ENCODE measurements at regions not wholly inside any gene's neighbourhood (a gene's known extent, or its start where the extent isn't known, plus 50 kb on each side); places are given as distances from the start of the nearest gene placed in this dataset.

GRCh38 chr17:51402899-51403298 lies 142.6 kb downstream of the UTP18 start (continued):
- TF ChIP-seq POLR3A (IDR thresholded peaks at IDR 0.05; ENCODE audit: borderline replicate concordance, extremely low read depth, insufficient read depth, insufficient read length) (no peak), TCF7L2 (IDR thresholded peaks at IDR 0.05; ENCODE audit: low read depth, low read length) (no peak), NFE2 (IDR thresholded peaks at IDR 0.05; ENCODE audit: low read depth) (no peak), NFRKB (IDR thresholded peaks at IDR 0.05; ENCODE audit: low read depth) (no peak), ETV5 (CRISPR knock-in tag; IDR thresholded peaks at IDR 0.05; ENCODE audit: low read depth) (no peak)

- FAIRE-seq: no peak
- no peak for TF ChIP-seq ZNF511 (CRISPR knock-in tag; IDR thresholded peaks at IDR 0.05)
- no peak for TF ChIP-seq NCOA6 (IDR thresholded peaks at IDR 0.05)
- no peak for TF ChIP-seq TCF7L2 (IDR thresholded peaks at IDR 0.05; ENCODE audit: low read depth, low read length)
- TF ChIP-seq MAX (CRISPR knock-in tag; IDR thresholded peaks at IDR 0.05): no peak
- no peak for TF ChIP-seq CCAR2 (IDR thresholded peaks at IDR 0.05; ENCODE audit: low read depth, low read length)
- TF ChIP-seq FOXK1 (CRISPR knock-in tag; IDR thresholded peaks at IDR 0.05; ENCODE audit: borderline replicate concordance): no peak
- TF ChIP-seq CUX1 (CRISPR knock-in tag; IDR thresholded peaks at IDR 0.05): no peak
- TF ChIP-seq SMC3 (conservative IDR thresholded peaks at IDR 0.05; ENCODE audit: insufficient read depth, low read depth, low read length): no peak
- no peak for TF ChIP-seq TOE1 (IDR thresholded peaks at IDR 0.05; ENCODE audit: borderline replicate concordance)
- TF ChIP-seq TOE1 (CRISPR knock-in tag; IDR thresholded peaks at IDR 0.05; ENCODE audit: borderline replicate concordance, low read depth): no peak
- no peak for TF ChIP-seq ZFP36 (IDR thresholded peaks at IDR 0.05; ENCODE audit: low read depth, low read length, partially characterized antibody)
- no peak for TF ChIP-seq LCOR (CRISPR knock-in tag; IDR thresholded peaks at IDR 0.05)
- no peak for TF ChIP-seq TEAD2 (tag; IDR thresholded peaks at IDR 0.05)
- TF ChIP-seq NCOA4 (IDR thresholded peaks at IDR 0.05; ENCODE audit: partially characterized antibody): no peak
Measured at GRCh38 chr17:51407576-51407975, 147.2 kb downstream of the UTP18 start.

More at GRCh38 chr17:51407576-51407975, 147.2 kb downstream of the UTP18 start:
- H3K9me1 ChIP-seq (ENCODE audit: control insufficient read depth, insufficient read depth, low read length): no peaks in the 10 kb centered on the region
- intact Hi-C loops (cut with micrococcal nuclease) (no loop called here), in situ Hi-C loops (cut with MboI) (no loop called here)
- no peak overlapping the region for H3K9ac ChIP-seq (ENCODE audit: insufficient read depth in 1 of 2, low read depth in 2 of 2, low read length in 2 of 2)
- no peak overlapping the region for H3K4me3 ChIP-seq
- no TSS peak for BruUV-seq (replicated peaks)
- ChIA-PET CTCF (ENCODE audit: low intra/inter-chr PET ratio) (no interaction called here), POLR2A (interaction anchor here (0.6 kb wide), 1 partner anchor 16 kb away, joined by 3 read pairs; no protein-coding TSS in a partner anchor)
- no peak overlapping the region for H2AFZ ChIP-seq (ENCODE audit: low read depth, low read length)
- no peak for ATAC-seq
- H4K20me1 ChIP-seq (replicated peaks; ENCODE audit: control insufficient read depth, insufficient read depth, low read length): no peaks in the 10 kb centered on the region
- H3K4me1 ChIP-seq (replicated peaks in 1 of 2; ENCODE audit: control insufficient read depth in 2 of 2, insufficient read depth in 2 of 2, low read length in 2 of 2): no peaks in the 10 kb centered on the region
- no peak for DNase-seq (ENCODE audit: extremely low read depth in 1 of 4, low spot score in 3 of 4)
- H3K27ac ChIP-seq (ENCODE audit: extremely low read depth, low read depth, low read length): no peak overlapping the region
- no peaks in the 10 kb centered on the region for H3K36me3 ChIP-seq (ENCODE audit: control insufficient read depth, insufficient read depth, low read length)
- no peaks in the 10 kb centered on the region for H3K79me2 ChIP-seq (ENCODE audit: control insufficient read depth, insufficient read depth, low read length)
- 2% methylated on average over 5 of the region's 5 CpGs for WGBS (ENCODE audit: insufficient coverage, low coverage, missing lambda C conversion rate)
- H3K27me3 ChIP-seq (ENCODE audit: control insufficient read depth in 2 of 2, insufficient read depth in 2 of 2, low read length in 2 of 2): peaks cover 0 to 2% of the 10 kb centered on the region in 2 experiments; a peak in 2 of 5 replicates
- no peaks in the 10 kb centered on the region for H3K9me3 ChIP-seq (replicated peaks; ENCODE audit: control insufficient read depth, insufficient read depth, low read depth, low read length)
- H3K4me2 ChIP-seq (ENCODE audit: insufficient read depth, low read length): no peak overlapping the region
